Esophagus squamous epithelium (tissue), 4 donors: ENCODE measurements at regions not wholly inside any gene's neighbourhood (a gene's known extent, or its start where the extent isn't known, plus 50 kb on each side); places are given as distances from the start of the nearest gene placed in this dataset.

Experiments
- POLR2A ChIP-seq, 4 donors: fragments of 450-650 bp; IDR thresholded peaks; one replicate each; pipeline ENCODE4 v1.6.1; 2017; ENCODE audit warnings: antibody characterized with exemption in 4 of 4, mild to moderate bottlenecking in 4 of 4, moderate library complexity in 3 of 4
- TF ChIP-seq, protein P1 (sequence below), 6 experiments: fragments of 450-650 bp in 4 of 6; fragments of 200-600 bp in 2 of 6; sonication (generic) in 2 of 6; IDR thresholded peaks; one replicate each; pipeline ENCODE4 v1.5.1; 2016 to 2019; ENCODE audit warnings: antibody characterized with exemption in 6 of 6, mild to moderate bottlenecking in 4 of 6, moderate library complexity in 4 of 6

DNA sequence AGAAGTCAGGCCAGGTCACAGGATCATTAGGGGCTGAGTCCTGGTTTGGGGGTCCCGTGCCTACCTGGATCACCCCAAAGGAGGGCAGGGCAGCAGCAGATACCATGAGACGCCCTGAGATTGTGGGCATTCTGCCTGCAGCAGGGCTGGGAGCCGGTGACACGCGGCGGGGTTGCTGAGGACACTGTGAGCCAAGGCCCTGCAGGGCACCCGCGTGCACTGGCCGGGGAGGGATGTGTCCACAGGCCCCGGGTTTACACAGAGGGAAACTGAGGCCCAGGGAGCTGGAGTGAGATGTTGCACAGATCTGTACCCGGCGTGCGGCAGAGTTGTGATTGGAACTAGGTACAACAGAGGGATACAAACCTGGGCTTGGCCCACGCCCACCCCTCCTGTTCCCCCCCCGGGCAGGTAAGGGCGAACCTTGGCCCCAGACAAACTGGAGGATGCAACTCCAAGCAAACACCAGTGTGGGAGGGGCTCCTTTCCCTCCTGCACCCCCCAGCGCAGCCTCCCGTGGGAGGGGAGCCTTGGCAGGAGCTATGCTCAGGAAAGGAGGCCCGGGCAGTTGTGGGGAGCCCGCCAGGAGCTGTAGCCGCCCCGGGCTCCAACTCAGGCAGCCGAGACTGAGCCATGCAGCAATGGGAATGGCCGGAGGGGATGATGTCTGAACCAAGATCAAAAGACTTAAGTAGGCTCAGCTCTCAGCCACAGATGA lies 91.3 kb downstream of the ENGASE start:
- TF ChIP-seq, protein P1, sequence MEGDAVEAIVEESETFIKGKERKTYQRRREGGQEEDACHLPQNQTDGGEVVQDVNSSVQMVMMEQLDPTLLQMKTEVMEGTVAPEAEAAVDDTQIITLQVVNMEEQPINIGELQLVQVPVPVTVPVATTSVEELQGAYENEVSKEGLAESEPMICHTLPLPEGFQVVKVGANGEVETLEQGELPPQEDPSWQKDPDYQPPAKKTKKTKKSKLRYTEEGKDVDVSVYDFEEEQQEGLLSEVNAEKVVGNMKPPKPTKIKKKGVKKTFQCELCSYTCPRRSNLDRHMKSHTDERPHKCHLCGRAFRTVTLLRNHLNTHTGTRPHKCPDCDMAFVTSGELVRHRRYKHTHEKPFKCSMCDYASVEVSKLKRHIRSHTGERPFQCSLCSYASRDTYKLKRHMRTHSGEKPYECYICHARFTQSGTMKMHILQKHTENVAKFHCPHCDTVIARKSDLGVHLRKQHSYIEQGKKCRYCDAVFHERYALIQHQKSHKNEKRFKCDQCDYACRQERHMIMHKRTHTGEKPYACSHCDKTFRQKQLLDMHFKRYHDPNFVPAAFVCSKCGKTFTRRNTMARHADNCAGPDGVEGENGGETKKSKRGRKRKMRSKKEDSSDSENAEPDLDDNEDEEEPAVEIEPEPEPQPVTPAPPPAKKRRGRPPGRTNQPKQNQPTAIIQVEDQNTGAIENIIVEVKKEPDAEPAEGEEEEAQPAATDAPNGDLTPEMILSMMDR (IDR thresholded peaks at IDR 0.05): no peak
- TF ChIP-seq POLR2A (IDR thresholded peaks at IDR 0.05): no peak
